Nucleus accumbens (tissue), 56 donors: ENCODE measurements at regions not wholly inside any gene's neighbourhood (a gene's known extent, or its start where the extent isn't known, plus 50 kb on each side); places are given as distances from the start of the nearest gene placed in this dataset.
A peak's percentile ranks its signal among the peaks of the same experiment; 100 is the strongest.
"Not testable (repeated sequence)": the region's sequence is repeated elsewhere in the genome, so short reads cannot be mapped to it uniquely, and the experiment has no call there.

Experiments
- DNase-seq, 56 donors: peaks; one replicate each; lab custom pipeline; 2025; lab: John Stamatoyannopoulos, UW

GRCh38 chr4:160265836-160266235 is 1163.0 kb downstream of the RAPGEF2 start:
- DNase-seq, result no peak

DNA sequence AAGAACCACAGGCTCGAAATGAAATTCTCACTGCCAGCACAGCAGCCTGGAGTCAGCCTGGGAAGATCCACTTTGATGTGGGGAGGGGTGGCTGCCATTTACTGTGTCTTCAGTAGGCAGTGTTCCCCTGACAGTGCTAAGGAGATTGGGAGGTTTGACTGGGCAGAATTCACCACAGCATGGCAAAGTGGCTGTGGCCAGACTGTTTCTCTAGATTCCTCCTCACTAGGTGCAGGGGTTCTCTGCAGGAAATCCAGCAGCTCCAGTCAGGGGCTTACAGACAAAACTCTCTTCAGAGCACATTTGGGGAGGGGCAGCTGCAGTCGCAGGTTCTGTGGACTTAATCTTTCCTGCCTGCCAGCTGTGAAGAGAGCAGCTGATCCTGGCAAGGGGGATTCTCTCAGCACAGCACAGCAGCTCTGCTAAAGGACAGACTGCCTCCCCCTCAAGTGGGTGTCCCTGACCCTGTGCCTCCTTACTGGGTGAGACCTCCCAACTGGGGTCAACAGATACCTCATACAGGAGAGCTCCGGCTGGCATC is 1174.0 kb downstream of the RAPGEF2 start:
- no peak for DNase-seq

DNA sequence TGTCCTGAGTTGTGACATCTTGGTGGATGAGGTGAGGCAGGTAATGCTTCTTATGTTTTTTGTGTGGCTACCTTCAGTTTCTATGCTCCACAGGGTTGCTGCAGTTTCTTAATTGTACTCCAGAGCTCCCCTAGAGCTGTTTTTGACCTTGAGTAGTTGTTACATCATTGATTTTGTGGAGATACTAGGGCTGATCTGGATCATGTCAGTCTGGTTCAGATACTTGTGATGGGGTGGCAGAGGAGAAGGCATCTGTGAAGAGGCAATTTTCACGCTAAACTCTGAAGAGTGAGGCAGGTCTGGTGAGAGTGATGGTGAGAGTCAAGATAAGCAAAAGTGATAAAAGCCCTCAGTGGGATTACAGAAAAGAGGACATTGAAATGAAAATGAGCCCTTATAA is 1180.2 kb downstream of the RAPGEF2 start:
- no peak for DNase-seq

GRCh38 chr4:160284516-160284915 is 1181.6 kb downstream of the RAPGEF2 start:
- DNase-seq, result no peak

GRCh38 chr4:160286051-160286450 is 1183.2 kb downstream of the RAPGEF2 start:
- no peak for DNase-seq

GRCh38 chr4:160296476-160296875 is 1193.6 kb downstream of the RAPGEF2 start:
- no peak for DNase-seq

- no peak for DNase-seq
These were observed 1196.3 kb downstream of the RAPGEF2 start for GRCh38 chr4:160299177-160299576.

- no peak for DNase-seq
These were observed 1196.7 kb downstream of the RAPGEF2 start for GRCh38 chr4:160299608-160300007.

DNA sequence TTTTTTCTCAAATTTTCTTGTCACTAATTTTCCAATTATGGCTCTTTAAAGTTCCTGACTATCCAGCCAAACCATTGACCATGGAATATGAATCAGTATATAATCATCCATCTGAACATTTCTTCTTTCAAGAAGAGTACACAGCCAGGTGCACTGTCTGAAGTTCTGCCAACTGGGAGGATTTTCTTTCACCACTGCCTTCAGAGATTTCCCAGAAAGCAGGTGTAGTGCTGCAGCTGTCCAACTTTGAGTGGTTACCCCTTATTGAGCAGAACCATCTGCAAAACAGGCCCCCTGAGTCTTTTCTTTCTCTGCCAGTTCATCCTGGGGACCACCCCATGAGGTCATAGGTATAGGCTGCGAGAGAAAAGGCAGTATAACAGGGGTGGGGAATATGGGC is 1213.2 kb downstream of the RAPGEF2 start:
- DNase-seq, result no peak

- DNase-seq, result no peak
These were observed 1215.8 kb downstream of the RAPGEF2 start for GRCh38 chr4:160318567-160319220.

GRCh38 chr4:160319221-160319867 is 1216.5 kb downstream of the RAPGEF2 start:
- DNase-seq, result no peak

DNA sequence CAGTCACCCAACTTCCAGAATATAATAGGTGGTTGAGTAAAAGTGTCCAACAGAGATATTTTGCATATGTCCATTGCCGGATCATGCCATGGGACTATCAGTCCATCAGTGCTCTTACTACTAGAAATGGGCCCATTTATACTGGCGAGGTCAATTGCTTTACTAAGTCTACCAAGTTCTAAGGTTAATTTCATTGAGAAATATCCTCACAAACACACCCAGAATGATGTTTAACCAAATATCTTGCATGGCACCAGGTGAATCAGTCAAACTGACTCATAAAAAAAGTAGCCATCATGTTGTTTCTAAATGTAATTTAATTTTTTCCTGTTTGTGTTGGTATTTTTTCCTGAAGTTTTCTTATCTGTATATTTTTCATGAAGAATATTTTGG is 1217.0 kb downstream of the RAPGEF2 start:
- DNase-seq, result no peak

- DNase-seq, result no peak
These were observed 1223.2 kb downstream of the RAPGEF2 start for GRCh38 chr4:160326110-160326509.

DNA sequence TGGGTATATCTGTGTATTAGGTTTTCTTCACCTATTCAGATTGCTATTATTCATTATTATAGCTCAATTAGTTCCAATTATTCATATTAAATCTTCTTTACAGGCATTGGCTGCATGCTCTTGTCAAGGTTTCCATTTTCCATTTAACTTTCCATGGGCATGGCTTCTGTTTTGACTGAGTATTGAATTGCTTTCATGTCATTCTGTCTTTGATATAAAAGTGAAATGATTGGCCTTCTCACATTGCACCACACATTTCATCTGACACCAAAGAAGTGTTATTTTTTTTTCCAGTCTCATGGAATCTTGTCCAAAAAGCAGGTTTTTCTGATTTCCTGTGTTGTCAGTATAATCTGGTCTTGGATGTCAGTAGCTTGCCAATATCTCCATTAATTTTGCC is 1244.3 kb downstream of the RAPGEF2 start:
- no peak for DNase-seq

DNA sequence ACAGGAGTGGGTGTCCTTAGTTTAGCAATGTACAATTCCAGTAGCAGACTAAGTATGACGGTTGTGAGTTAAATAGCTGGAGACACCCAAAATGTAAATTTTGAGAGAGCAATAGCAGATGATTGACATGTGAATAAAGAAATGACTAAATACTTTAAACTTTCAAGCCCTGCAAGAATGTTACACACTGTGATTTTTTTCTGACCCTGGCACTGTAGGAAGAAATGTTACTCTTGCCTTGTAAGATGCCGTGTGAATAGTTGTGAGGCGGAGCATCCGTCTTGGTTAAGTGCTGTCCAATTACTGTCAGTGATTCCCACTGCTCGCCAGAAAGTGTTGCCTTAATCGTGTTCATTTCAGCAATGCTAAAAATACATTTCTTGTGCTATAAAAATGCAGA is 1248.1 kb downstream of the RAPGEF2 start:
- peak in 6 of 56 donors; percentile 2 to 20 (median 5) for DNase-seq

DNA sequence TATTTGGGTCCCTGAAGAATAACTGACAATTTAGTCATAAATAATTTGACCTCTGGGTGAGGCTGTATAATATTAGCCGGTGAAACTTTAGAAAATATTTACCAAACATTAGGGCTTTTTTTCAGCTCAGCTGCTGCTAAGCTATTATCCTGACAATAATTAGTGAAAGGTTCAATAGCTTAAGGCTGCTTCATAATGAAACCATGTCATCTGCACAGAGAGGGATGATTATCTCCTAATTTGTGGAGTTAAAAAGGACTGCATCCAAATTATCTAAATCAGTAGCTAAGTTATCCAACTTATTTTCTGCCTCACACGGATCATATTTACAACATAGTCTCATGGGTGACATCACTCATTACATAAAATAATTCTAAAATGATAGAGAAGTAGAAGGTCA is 1249.8 kb downstream of the RAPGEF2 start:
- no peak for DNase-seq

- DNase-seq, result no peak
These were observed 1250.7 kb downstream of the RAPGEF2 start for GRCh38 chr4:160353548-160353947.

GRCh38 chr4:160362478-160362877 is 1259.6 kb downstream of the RAPGEF2 start:
- DNase-seq, result no peak

DNA sequence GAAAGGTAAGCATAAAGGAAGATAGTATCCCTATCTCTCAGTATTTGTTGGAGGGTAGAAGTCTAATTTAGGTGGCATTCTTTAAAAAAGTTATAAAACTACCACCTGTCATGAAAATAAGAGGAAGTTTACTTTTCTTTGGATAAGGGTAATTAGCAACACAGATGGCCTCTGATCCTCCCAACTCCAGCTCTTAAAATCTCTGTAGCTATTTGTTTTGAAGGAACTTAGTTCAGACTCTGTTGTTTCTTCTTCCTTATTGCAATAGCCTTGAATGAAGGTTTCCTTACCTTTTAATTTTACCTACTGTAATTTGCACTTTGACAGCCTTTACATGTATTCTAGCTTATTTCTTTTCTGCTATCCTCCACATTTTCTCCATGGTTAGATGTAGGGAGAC is 1261.3 kb downstream of the RAPGEF2 start:
- no peak for DNase-seq

- DNase-seq, result not testable (repeated sequence)
These were observed 1261.8 kb downstream of the RAPGEF2 start for GRCh38 chr4:160364665-160365064.

- not testable (repeated sequence) for DNase-seq
These were observed 1262.5 kb downstream of the RAPGEF2 start for GRCh38 chr4:160365383-160365782.

DNA sequence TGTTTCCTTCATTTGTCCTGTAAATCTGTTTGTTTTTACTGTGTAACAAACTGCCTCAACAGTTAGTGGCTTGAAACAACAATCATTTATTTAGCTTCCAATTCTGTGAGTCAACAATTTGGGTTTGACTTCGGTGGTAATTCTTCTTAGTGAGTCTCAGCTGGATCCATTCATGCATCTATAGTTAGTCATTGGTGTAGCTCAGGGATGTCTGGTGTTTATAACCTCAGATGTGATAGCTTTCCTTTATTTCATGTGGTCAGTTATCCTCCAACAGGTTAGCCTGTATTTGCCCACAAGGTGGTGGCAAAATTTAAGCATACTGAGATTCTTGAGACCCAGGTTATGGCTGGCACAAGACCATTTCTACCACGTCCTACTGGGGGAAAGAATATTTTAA is 1267.2 kb downstream of the RAPGEF2 start:
- no peak for DNase-seq
